Activated CD8-positive, alpha-beta memory T cell treated with anti-CD3 and anti-CD28 coated beads for 36 hours (primary cell): ENCODE measurements at regions not wholly inside any gene's neighbourhood (a gene's known extent, or its start where the extent isn't known, plus 50 kb on each side); places are given as distances from the start of the nearest gene placed in this dataset.
"Not testable (repeated sequence)": the region's sequence is repeated elsewhere in the genome, so short reads cannot be mapped to it uniquely, and the experiment has no call there.

ENCODE experiments used
- CTCF ChIA-PET: fragments of 350-600 bp; sonication (Branson Sonifier 250); formaldehyde crosslinking; loops from one replicate; lab custom pipeline; 2021; ENCODE audit warnings: antibody characterized with exemption; lab: Charles Lee
- POLR2A ChIA-PET: fragments of 350-600 bp; sonication (Branson Sonifier 250); formaldehyde crosslinking; loops from one replicate; lab custom pipeline; 2021; ENCODE audit warnings: antibody characterized with exemption; lab: Charles Lee

DNA sequence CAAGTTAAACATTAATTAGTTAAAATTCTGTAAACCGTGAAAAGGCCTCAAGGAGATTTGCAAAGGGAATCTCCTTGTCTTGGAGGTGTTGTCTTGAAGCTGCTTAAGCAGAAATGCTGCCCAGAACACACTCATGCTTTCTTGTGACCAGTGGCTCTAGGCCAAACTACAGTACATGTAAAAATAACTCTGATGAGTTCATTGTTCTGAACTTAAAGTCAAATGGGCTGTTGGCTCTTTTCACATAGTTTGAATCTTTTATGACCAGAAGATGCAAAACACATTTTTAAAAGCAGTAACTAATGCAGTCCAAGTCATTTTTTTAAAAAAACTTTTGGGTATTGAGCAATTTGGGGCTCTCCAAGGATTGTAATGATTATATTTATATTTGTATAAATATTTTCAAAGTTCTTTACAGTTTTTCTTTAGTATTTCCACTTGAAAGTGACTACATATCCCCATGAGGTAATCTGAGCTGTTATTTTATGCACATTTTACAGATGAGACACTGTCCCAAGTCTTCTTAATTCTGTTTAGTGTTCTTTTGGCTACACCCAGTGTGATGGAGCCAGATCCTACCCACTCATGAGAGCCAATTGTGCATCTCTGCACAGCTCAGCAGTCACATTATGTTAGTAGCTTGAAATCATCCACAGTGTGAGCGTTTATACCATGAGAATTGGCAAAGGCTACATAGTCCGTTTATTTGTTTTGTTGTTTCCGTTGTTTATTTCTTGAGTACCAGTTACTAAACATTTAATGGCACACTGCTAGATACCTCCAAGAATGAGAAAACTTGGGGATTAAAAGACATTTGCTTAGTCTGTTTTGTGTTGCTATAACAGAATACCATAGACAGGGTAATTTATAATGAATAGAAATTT lies 112.8 kb upstream of the ATXN3L start:
- CTCF ChIA-PET, result no interaction called here

DNA sequence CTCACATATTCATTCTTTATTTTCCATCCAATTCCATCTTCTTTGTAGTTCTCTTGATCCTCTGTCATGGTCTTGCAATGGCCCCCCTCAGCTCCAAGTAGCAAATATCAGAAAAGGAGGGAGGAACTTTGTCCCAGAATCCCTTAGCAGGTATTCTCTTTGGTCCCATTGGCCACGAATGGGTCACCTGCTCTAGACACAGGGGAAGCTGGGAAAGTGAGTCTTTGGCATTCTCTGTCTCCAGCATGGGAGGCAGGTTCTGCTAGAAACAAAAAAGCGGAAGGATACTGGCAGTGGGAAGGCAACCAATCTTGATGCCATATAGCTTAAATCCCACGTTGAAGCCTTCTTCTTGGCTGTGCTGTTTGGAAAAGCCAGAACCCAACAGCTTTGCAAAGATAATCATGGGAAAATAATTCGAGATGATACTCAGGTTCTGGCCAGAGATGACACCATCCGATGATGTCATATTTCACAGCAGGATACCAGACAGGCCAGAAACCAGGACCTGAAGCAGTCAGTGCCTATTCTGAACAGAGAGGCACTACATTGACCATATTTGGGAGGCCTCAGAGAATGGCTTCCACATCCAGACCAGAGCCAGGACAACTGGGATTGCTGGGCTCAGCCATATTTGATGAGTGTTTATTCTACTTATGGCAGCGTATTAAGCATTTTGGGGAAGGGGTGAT lies 110.4 kb upstream of the ATXN3L start:
- POLR2A ChIA-PET, result no interaction called here
- CTCF ChIA-PET, result no interaction called here

More for the DNA sequence above, 112.8 kb upstream of the ATXN3L start:
- POLR2A ChIA-PET, result no interaction called here

DNA sequence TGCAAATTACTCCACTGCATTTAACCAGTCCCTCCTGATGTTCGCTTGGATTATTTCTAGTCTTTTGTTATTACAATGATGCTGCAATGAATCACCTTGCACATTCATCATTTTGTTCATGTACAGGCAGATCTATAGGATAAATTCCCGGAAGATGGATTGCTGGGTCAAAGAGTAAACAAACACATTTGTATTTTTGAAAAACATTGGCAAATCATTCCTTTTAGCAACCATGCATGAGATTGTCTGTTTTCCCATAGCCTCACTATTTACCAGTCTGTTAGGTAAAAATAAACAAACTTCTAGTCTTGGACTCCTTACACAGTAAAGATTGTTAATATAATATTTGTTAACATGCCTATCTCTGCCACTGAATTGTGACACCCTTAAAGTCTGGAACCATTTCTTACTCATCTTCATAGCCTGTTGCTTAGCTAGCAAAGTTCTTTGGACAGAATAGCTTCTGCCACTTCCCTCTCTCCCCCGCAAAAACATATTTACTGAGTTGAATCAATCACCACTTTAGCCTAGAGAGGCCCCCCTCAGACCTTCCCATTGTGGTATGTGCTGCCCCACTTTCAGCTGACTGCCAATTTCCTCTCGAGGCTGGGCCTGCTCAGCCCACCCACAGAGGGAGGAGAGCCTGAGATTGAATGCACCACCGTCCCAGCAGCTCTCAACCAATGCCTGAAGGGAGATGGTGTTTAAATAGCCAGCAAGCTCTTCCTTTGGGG lies 108.4 kb upstream of the ATXN3L start:
- POLR2A ChIA-PET, result interaction anchor here (0.8 kb wide), 1 partner anchor 36 kb away, joined by 3 read pairs; no protein-coding TSS in a partner anchor
- CTCF ChIA-PET, result no interaction called here

DNA sequence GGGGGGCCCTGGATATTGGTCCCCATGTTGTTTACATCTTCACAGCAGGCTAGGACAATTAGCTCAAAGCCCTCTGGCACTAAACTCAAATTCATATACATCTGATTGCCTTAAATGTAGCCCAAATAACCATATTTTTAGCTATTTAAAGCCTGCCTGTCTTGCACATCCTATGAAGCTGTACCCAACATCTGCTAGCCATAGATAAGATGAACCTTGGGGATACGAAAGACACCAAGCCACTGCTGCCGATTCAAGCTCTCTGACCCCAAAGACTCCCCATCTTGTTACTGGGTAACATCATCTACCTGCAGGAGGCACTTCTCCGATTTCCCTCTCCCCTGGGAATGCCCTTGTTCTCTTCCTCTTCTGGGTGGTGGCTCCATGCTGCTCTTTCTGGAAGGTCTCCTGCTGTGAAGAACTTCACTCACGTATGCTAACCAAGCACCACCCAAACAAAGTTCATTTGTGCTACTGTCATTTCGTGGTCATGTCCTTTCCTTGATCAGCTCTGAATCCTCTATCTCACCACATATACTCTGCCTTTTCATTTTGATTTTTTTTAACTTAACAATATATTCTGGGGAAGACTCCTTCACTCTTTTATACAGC lies 107.7 kb upstream of the ATXN3L start:
- CTCF ChIA-PET, result no interaction called here
- POLR2A ChIA-PET, result interaction anchor here (0.8 kb wide), 1 partner anchor 37 kb away, joined by 3 read pairs; no protein-coding TSS in a partner anchor

DNA sequence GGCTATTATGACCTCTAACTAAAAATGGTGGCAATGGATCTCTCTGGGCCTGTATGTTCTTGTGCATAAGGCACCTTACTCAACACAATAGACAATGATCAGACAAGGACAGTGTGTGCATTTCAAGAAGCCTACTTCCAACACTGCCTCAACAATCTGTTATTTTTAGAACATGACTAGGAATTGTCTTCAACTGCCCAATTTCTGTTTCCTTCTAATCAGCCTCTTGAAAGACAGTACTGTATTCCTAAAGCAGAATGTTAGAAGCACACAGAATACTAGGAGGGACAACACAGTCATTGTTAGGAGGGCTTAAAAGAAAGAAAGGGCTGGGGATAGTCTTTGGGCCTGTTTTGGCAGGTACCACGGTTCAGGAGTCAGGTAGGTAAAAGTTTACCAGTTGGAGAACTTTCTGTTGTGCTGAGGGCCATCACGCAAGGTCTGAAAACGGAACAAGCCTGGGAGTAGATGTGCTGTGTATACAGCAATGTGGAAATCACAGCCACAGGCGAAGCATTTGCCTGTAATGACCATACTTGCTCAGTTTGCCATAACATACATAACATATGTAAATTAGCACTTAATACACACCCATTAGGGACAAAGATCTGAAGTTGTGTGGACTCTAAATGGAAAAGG lies 100.8 kb upstream of the ATXN3L start:
- CTCF ChIA-PET, result no interaction called here
- POLR2A ChIA-PET, result no interaction called here

DNA sequence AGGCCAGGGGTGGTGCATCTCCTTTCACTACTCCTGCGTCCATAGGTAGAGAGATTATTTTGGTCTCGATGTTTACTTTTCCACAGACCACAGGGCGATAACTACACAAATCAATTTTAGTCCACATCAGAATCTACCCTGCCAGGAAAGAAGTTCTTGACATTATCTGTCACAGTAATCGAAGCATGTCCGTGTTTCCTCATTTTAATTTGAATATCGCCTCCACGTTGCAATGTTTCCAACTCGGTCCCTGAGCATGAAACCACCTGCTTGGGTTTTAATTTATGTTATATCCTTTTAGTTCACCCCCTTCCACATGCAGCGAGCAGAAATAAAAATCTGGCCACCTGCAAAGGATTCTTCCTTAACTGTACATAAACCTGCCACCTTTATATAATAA lies 100.1 kb upstream of the ATXN3L start:
- ChIA-PET CTCF (no interaction called here), POLR2A (no interaction called here)

DNA sequence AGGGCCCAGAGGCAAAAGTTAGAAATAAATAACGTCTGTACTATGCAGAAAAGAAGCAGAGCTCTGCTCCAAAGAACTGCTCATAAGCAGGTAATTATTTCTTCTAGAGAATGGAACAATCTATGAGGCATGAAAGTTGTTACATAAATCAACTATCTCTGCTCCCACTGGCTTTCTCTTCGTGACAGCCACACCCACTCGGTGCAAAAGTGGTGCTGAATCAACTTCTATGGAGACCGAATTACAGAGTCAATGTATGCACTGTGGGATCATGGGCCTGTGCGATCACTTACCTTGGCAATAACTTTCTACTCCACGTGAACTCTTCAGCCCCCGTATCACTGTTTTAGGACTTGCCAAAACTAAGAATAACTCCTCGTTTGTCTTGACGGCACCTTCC lies 99.4 kb upstream of the ATXN3L start:
- CTCF ChIA-PET, result no interaction called here
- POLR2A ChIA-PET, result no interaction called here

DNA sequence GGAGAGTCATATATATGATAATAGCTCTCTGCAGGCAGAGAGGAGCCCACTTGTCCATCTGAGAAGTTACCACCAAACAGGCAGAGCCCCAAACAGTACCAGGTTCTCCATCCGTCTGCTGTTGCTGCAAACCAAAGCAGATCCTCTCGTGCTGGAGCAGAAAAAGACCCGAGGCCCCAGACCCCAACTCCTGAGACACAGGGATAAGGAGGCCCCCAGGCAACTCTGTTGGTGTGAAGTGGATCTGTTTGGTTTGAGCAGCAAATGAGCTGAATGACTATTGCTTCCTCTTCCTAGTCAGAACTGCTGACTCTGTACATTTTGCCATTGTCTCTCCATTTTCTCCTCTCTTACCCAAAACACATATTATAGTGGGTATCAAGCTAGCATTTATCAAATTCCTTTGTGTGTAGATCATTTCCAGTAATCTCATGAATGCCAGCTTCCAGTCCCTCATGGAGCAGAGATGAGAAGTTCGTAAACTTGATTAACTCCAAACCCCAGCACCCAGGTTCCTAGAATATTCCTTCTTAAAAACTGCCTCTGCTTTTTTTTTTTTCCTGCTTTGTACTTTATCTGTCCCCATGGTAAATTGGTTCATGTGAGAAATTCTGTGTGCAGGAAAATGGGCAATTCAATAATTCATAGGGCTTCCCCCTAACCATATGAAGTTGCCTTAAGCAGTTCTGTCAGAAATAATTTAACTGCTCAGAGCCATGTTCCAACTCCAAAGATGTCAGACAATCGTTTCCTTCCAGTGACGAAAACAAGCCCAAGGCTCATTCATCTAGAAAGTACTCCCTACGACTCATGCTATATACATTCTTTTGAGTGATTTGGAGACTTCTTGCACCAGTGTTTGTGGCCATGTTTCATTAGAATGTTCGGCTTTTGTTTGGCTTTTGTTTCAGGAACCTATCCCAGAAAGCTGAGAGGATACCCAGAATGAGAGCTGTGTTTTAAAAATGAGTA lies 98.6 kb upstream of the ATXN3L start:
- CTCF ChIA-PET, result no interaction called here
- POLR2A ChIA-PET, result no interaction called here

DNA sequence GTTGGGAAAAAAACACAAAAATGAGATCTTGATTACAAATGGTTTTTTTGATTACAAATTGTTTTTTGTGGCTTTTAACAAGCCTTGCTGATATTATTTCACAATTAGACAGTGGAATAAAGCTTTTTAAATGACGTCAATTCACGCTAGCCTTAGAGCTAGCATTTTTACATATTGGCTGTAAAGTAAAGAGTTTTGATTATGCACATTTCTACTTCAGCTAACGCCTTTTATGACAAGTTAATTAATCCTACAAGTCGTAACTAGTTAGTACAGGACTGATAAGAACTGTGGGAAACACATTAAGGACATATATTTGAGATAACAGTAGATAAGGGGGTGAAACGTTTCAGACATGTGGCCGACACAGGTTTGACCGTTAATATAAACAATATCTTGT lies 95.7 kb upstream of the ATXN3L start:
- CTCF ChIA-PET, result no interaction called here
- POLR2A ChIA-PET, result no interaction called here

DNA sequence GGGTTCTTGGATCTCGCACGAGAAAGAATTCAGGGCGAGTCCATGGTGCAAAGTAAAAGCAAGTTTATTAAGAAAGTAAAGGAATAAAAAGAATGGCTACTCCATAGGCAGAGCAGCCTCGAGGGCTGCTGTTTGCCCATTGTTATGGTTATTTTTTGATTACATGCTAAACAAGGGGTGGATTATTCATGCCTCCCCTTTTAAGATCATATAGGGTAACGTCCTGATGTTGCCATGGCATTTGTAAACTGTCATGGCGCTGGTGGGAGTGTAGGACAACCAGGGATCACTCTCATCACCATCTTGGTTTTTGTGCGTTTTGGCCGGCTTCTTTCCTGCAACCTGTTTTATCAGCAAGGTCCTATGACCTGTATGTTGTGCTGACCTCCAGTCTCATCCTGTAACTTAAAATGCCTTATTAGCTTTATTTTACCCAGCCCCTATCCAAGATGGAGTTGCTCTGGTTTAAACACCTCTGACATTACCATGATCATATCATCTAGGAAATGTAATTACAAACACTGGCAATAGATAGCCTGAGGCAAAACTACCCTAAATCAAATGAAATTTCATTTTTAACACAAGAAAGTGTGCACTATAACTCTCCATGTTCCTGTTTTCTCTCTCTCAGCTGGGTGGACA lies 94.3 kb upstream of the ATXN3L start:
- ChIA-PET CTCF (no interaction called here), POLR2A (no interaction called here)

DNA sequence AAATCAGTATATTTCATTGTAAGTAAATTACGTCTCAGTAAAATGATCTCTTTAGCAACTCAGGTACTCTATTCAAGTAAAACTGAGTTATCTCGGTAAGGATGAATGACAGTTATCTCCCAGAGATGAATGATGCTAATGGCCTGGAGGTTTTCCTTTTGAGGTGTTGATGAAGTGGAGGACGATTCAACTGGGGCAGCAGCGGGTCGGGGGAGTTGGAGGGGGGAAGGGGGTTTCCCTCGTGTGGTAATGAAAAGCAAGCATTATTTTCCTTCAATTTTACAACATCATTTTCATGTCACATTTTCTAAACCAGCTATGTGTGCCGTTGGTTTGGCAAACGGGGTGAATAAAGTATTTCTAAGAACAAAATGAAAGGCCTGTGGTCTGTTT lies 92.4 kb upstream of the ATXN3L start:
- CTCF ChIA-PET, result no interaction called here
- POLR2A ChIA-PET, result no interaction called here

DNA sequence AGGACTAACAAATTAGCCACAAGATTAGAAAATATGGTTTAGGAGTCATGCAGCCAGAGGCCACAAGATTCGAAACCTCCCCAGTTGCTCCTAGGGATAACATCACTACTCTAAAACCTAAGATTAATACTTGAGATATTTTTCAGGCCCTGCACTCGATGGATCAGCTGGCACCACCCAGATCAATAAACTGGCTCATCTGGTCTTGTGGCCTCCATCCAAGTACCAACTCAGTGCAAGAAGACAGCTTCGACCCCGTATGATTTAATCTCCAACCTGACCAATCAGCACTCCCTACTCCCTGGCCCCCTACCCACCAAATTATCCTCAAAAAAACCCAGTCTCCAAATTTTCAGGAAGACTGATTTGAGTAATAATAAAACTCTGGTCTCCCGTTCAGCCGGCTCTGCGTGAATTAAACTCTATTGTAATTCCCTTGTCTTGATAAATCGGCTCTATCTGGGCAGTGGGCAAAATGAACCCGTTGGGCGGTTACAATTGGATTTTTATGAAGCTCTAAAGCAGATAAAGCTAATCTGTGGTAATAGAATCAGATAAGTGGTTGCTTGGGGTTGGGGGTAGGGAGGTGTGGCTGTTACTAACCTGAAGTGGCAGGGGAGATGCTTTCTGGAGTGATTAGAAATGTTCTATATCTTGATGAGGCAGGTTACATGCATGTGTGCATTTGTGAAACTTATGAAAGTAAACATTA lies 91.8 kb upstream of the ATXN3L start:
- ChIA-PET POLR2A (no interaction called here), CTCF (no interaction called here)

DNA sequence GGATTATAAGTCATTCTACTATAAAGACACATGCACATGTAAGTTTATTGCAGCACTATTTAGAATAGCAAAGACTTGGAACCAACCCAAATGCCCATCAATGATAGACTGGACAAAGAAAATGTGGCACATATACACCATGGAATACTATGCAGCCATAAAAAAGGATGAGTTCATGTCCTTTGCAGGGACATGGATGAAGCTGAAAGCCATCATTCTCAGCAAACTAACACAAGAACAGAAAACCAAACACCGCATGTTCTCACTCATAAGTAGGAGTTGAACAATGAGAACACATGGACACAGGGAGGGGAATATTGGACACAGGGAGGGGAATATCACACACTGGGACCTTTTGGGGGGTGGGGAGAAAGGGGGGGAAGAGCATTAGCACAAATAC lies 88.7 kb upstream of the ATXN3L start:
- POLR2A ChIA-PET, result not testable (repeated sequence)

DNA sequence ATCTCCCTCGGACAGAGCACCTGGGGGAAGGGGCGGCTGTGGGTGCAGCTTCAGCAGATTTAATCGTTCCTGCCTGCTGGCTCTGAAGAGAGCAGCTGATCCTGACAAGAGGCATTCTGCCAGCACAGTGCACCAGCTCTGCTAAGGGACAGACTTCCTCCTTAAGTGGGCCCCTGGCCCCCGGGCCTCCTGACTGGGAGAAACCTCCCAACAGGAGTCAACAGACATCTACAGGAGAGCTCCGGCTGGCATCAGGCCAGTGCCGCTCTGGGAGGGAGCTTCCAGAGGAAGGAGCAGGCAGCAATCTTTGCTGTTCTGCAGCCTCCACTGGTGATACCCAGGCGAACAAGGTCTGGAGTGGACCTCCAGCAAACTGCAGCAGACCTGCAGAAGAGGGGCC lies 84.9 kb upstream of the ATXN3L start:
- CTCF ChIA-PET, POLR2A ChIA-PET: not testable (repeated sequence)

More for the DNA sequence above, 88.7 kb upstream of the ATXN3L start:
- CTCF ChIA-PET, result not testable (repeated sequence)

DNA sequence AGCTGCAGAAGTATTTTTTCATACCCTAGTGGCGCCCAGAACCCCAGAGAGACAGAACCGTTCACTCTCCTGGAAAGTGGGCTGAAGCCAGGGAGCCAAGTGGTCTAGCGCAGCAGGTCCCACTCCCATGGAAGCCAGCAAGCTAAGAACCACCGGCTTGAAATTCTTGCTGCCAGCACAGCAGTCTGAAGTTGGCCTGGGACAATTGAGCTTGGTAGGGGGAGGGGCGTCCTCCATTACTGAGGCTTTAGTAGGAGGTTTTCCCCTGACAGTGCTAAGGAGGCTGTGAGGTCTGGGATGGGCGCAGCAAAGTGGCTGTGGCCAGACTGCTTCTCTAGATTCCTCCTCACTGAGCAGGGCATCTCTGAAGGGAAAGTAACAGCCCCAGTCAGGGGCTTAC lies 84.5 kb upstream of the ATXN3L start:
- CTCF ChIA-PET, result no interaction called here
- POLR2A ChIA-PET, result no interaction called here

DNA sequence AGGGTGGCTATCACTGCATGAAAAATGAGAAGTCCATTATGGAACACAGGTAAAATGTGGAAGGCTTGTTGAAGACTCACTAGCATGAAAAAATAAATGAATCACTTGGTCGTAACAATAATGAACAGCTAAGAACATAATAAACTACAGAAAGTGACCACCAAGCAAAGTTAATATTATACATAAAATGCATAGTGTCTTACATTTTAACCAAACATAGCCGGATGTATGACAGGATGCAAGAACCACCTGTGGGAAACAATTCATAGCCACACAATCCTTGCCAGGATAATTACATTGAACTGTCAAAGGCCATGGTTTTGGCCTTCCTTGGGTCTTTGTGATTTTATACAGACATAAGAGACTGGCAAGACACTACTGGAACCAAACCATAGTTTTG lies 81.9 kb upstream of the ATXN3L start:
- POLR2A ChIA-PET, result no interaction called here

DNA sequence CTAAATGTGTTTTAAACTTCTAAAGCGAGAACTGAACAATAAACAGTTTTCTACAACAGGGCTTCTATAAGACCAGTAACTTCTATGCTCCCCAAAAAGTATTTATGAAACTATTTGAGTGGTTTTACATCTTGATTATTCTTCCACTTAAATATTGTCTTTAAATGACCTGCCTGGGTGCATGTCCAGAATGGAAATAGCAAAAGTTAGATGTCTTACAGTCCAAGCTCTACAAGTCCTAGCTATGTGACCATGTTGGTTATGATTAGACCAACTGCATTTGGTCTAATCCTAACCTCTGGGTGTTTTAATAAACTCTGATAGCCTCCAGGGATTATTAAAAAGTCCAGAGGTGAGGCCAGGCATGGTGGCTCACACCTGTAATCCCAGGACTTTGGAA lies 79.0 kb upstream of the ATXN3L start:
- POLR2A ChIA-PET, result no interaction called here

More for the DNA sequence above, 81.9 kb upstream of the ATXN3L start:
- CTCF ChIA-PET, result no interaction called here

More for the DNA sequence above, 79.0 kb upstream of the ATXN3L start:
- CTCF ChIA-PET, result no interaction called here
